ENCODE measurements at regions not wholly inside any gene's neighbourhood (a gene's known extent, or its start where the extent isn't known, plus 50 kb on each side); places are given as distances from the start of the nearest gene placed in this dataset.

GRCh38 chr12:88756917-88757316 is 176.6 kb upstream of the KITLG start:
- H3K9me3 Mint-ChIP-seq, result peaks cover 2% of the 10 kb centered on the region
- no peak overlapping the region for H3K4me3 Mint-ChIP-seq
- no peaks in the 10 kb centered on the region for H3K4me1 Mint-ChIP-seq
- TF ChIP-seq, protein P1, sequence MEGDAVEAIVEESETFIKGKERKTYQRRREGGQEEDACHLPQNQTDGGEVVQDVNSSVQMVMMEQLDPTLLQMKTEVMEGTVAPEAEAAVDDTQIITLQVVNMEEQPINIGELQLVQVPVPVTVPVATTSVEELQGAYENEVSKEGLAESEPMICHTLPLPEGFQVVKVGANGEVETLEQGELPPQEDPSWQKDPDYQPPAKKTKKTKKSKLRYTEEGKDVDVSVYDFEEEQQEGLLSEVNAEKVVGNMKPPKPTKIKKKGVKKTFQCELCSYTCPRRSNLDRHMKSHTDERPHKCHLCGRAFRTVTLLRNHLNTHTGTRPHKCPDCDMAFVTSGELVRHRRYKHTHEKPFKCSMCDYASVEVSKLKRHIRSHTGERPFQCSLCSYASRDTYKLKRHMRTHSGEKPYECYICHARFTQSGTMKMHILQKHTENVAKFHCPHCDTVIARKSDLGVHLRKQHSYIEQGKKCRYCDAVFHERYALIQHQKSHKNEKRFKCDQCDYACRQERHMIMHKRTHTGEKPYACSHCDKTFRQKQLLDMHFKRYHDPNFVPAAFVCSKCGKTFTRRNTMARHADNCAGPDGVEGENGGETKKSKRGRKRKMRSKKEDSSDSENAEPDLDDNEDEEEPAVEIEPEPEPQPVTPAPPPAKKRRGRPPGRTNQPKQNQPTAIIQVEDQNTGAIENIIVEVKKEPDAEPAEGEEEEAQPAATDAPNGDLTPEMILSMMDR (IDR thresholded peaks at IDR 0.05; ENCODE audit: unreplicated experiment in 3 of 3), result no peak
- no peaks in the 10 kb centered on the region for H3K27me3 Mint-ChIP-seq (ENCODE audit: low read depth)
- no peaks in the 10 kb centered on the region for H3K36me3 Mint-ChIP-seq (ENCODE audit: low read depth)
- H3K27ac Mint-ChIP-seq, result no peak overlapping the region

GRCh38 chr12:88756153-88756552 is 175.9 kb upstream of the KITLG start:
- Mint-ChIP-seq H3K27me3 (ENCODE audit: low read depth) (no peaks in the 10 kb centered on the region), H3K9me3 (peaks cover 2% of the 10 kb centered on the region), H3K4me1 (no peaks in the 10 kb centered on the region), H3K36me3 (ENCODE audit: low read depth) (no peaks in the 10 kb centered on the region), H3K4me3 (no peak overlapping the region), H3K27ac (no peak overlapping the region)
- TF ChIP-seq, protein P1 (IDR thresholded peaks at IDR 0.05; ENCODE audit: unreplicated experiment in 3 of 3), result no peak

GRCh38 chr12:88753707-88754106 is 173.4 kb upstream of the KITLG start:
- no peaks in the 10 kb centered on the region for H3K27me3 Mint-ChIP-seq (ENCODE audit: low read depth)
- H3K9me3 Mint-ChIP-seq, result no peaks in the 10 kb centered on the region
- H3K4me1 Mint-ChIP-seq, result no peaks in the 10 kb centered on the region
- TF ChIP-seq, protein P1 (IDR thresholded peaks at IDR 0.05; ENCODE audit: unreplicated experiment in 3 of 3), result no peak
- H3K36me3 Mint-ChIP-seq (ENCODE audit: low read depth), result no peaks in the 10 kb centered on the region
- H3K27ac Mint-ChIP-seq, result peak overlapping the region in 1 of 3 experiments; percentile 3
- H3K4me3 Mint-ChIP-seq, result no peak overlapping the region

DNA sequence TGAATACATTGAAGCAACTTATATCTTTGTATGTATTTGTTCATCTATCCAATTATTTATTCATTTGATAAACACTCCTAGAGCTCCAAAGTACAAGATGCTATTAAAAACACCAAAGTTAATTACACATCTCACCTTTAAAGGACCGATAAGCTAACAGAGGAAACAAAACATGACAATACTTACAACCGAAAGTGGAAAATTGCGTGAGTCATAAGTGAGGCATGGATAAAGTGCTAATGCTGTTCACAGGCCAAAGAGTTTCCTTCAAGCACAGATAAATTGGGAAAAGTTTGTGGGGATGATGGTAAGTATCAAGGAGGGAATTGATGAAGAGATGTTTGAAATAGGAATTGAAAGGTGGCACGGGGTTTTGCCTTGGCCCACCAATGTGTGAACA is 172.8 kb upstream of the KITLG start:
- H3K27me3 Mint-ChIP-seq (ENCODE audit: low read depth), result no peaks in the 10 kb centered on the region
- TF ChIP-seq, protein P1 (IDR thresholded peaks at IDR 0.05; ENCODE audit: unreplicated experiment in 3 of 3), result no peak
- H3K27ac Mint-ChIP-seq, result peak overlapping the region in 1 of 3 experiments; percentile 17
- no peaks in the 10 kb centered on the region for H3K9me3 Mint-ChIP-seq
- no peak overlapping the region for H3K4me3 Mint-ChIP-seq
- H3K36me3 Mint-ChIP-seq (ENCODE audit: low read depth), result no peaks in the 10 kb centered on the region
- H3K4me1 Mint-ChIP-seq, result no peaks in the 10 kb centered on the region

DNA sequence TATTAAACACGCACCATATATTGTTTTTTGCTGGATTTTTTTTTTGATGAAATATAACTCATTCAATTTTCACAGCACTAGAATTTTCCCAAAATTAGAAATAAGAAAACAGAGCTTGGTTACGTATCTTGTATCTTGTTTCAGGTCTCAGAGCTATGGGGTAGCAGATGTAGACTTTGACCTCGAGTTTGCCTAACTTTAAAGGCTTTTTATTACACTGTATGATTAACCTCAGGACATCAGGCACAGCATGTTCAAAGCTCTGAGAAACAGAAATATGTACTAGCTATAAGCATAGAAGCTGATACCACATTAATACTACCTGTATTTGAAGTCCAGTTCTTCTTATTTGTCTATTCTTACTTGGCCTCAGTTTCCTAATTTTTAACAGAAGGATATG is 171.9 kb upstream of the KITLG start:
- TF ChIP-seq, protein P1 (IDR thresholded peaks at IDR 0.05; ENCODE audit: unreplicated experiment in 3 of 3), result no peak
- Mint-ChIP-seq H3K4me3 (no peak overlapping the region), H3K27me3 (ENCODE audit: low read depth) (no peaks in the 10 kb centered on the region), H3K27ac (no peak overlapping the region), H3K9me3 (no peaks in the 10 kb centered on the region), H3K4me1 (peaks cover under 1% of the 10 kb centered on the region), H3K36me3 (ENCODE audit: low read depth) (no peaks in the 10 kb centered on the region)

- no peak overlapping the region for H3K4me3 Mint-ChIP-seq
- H3K27me3 Mint-ChIP-seq (ENCODE audit: low read depth), result no peaks in the 10 kb centered on the region
- peaks cover 4% of the 10 kb centered on the region for H3K4me1 Mint-ChIP-seq
- no peaks in the 10 kb centered on the region for H3K9me3 Mint-ChIP-seq
- no peaks in the 10 kb centered on the region for H3K36me3 Mint-ChIP-seq (ENCODE audit: low read depth)
- H3K27ac Mint-ChIP-seq, result no peak overlapping the region
- TF ChIP-seq, protein P1 (IDR thresholded peaks at IDR 0.05; ENCODE audit: unreplicated experiment in 3 of 3), result no peak
Observed at GRCh38 chr12:88750867-88751543, 170.7 kb upstream of the KITLG start.
